Stomach (tissue), 8 donors: ENCODE measurements at regions not wholly inside any gene's neighbourhood (a gene's known extent, or its start where the extent isn't known, plus 50 kb on each side); places are given as distances from the start of the nearest gene placed in this dataset.

ENCODE experiments used
- DNase-seq, 2 donors: peaks; one replicate each; pipeline versions ENCODE4 v3.0.0 to v3.0.0-alpha.2; 2013 to 2019
- H3K27ac ChIP-seq, 5 donors: fragments of 200-600 bp in 4 of 5; sonication (generic) in 4 of 5; one replicate each; pipeline ENCODE4 v1.5.1; 2013 to 2019; ENCODE audit warnings: mild to moderate bottlenecking in 1 of 5, moderate library complexity in 1 of 5
- H3K27me3 ChIP-seq, 3 donors: fragments of 200-600 bp; sonication (generic); one replicate each; pipeline ENCODE4 v1.5.1; 2017 to 2019; ENCODE audit warnings: mixed run types in 1 of 3
- H3K36me3 ChIP-seq, 4 donors: fragments of 200-600 bp; sonication (generic); 1 replicate in 3 of 4; 2 replicates in 1 of 4; pipeline ENCODE4 v1.5.1; 2016 to 2019
- H3K4me1 ChIP-seq, 4 donors: fragments of 200-600 bp; sonication (generic); one replicate each; pipeline ENCODE4 v1.5.1; 2016 to 2019
- H3K4me3 ChIP-seq, 4 donors: fragments of 200-600 bp; sonication (generic) in 3 of 4; one replicate each; pipeline ENCODE4 v1.5.1; 2016 to 2019; ENCODE audit warnings: mild to moderate bottlenecking in 1 of 4
- H3K9me3 ChIP-seq, 4 donors: fragments of 200-600 bp; sonication (generic); one replicate each; pipeline ENCODE4 v1.5.1; 2016 to 2019
- CTCF ChIP-seq, 7 experiments: fragments of 450-650 bp in 4 of 7; fragments of 200-600 bp in 3 of 7; sonication (generic) in 3 of 7; IDR thresholded peaks; one replicate each; pipeline ENCODE4 v1.5.1; 2016 to 2019; ENCODE audit warnings: antibody characterized with exemption in 7 of 7, control low read depth in 2 of 7, mild to moderate bottlenecking in 1 of 7
- EP300 ChIP-seq: sonication (generic); formaldehyde crosslinking; IDR thresholded peaks from one replicate; pipeline ENCODE4 v1.6.1; 2017; ENCODE audit warnings: antibody characterized with exemption
- POLR2A ChIP-seq, 4 donors: fragments of 450-650 bp; IDR thresholded peaks; one replicate each; pipeline ENCODE4 v1.6.1; 2016; ENCODE audit warnings: antibody characterized with exemption in 4 of 4, control low read depth in 2 of 4, mild to moderate bottlenecking in 1 of 4, moderate library complexity in 1 of 4
- POLR2AphosphoS5 ChIP-seq, 3 donors: sonication (generic); formaldehyde crosslinking; IDR thresholded peaks; one replicate each; pipeline ENCODE4 v1.6.1; 2016; ENCODE audit warnings: antibody characterized with exemption in 3 of 3
- WGBS, 5 donors: extraction: QIAGEN DNeasy Blood & Tissue Kit in 3 of 5; methylation state at CpG; one replicate each; pipeline versions ENCODE4 v1.1.5 to v1.1.7; 2013 to 2018; 5-methylcytosine and 5-hydroxymethylcytosine counted together
- intact Hi-C: fragments of 100-400 bp; cut with DNase I; formaldehyde crosslinking; loops from one replicate; pipeline ENCODE4 v1.15.1; 2023; ENCODE audit warnings: low total_unique reads
- donor health status: healthy with polysubstance abuse.
- donor health status: Bipolar disorder and iron deficiency.
- donor health status: healthy.

GRCh38 chr10:45552476-45552875 is 120.1 kb downstream of the ZFAND4 start:
- peaks cover 0 to 10% (median 6%) of the 10 kb centered on the region in 4 donors for H3K36me3 ChIP-seq
- DNase-seq = no peak
- no peak overlapping the region for H3K4me3 ChIP-seq
- intact Hi-C loops = no loop called here
- TF ChIP-seq POLR2A (IDR thresholded peaks at IDR 0.05) (no peak), CTCF (IDR thresholded peaks at IDR 0.05) (no peak), POLR2AphosphoS5 (IDR thresholded peaks at IDR 0.05) (no peak), EP300 (no peak)
- H3K4me1 ChIP-seq = peaks cover 0 to 5% (median 2%) of the 10 kb centered on the region in 4 donors
- H3K9me3 ChIP-seq = no peaks in the 10 kb centered on the region
- H3K27ac ChIP-seq = no peak overlapping the region
- 91 to 95% (median 93%) methylated on average over 5 of the region's 5 CpGs for WGBS, 5 donors
- H3K27me3 ChIP-seq = no peaks in the 10 kb centered on the region

GRCh38 chr10:45550903-45551786 is 121.4 kb downstream of the ZFAND4 start:
- TF ChIP-seq POLR2A (IDR thresholded peaks at IDR 0.05) (no peak), EP300 (no peak), POLR2AphosphoS5 (IDR thresholded peaks at IDR 0.05) (no peak), CTCF (IDR thresholded peaks at IDR 0.05) (no peak)
- H3K27ac ChIP-seq = no peak overlapping the region
- H3K9me3 ChIP-seq = no peaks in the 10 kb centered on the region
- WGBS, 5 donors = 77 to 85% (median 81%) methylated on average over 3 of the region's 3 CpGs
- no peak overlapping the region for H3K4me3 ChIP-seq
- intact Hi-C loops = no loop called here
- no peaks in the 10 kb centered on the region for H3K27me3 ChIP-seq
- H3K36me3 ChIP-seq = peaks cover 0 to 14% (median 9%) of the 10 kb centered on the region in 4 donors
- H3K4me1 ChIP-seq = no peaks in the 10 kb centered on the region
- DNase-seq = no peak

- peaks cover 0 to 5% (median 0%) of the 10 kb centered on the region in 4 donors for H3K4me1 ChIP-seq
- H3K27ac ChIP-seq = no peak overlapping the region
- H3K9me3 ChIP-seq = peaks cover 0 to 2% (median 0%) of the 10 kb centered on the region in 4 donors
- TF ChIP-seq CTCF (IDR thresholded peaks at IDR 0.05) (no peak), POLR2AphosphoS5 (IDR thresholded peaks at IDR 0.05) (no peak), POLR2A (IDR thresholded peaks at IDR 0.05) (no peak)
- peaks cover 0 to 17% (median 10%) of the 10 kb centered on the region in 4 donors for H3K36me3 ChIP-seq
- intact Hi-C loops = no loop called here
- 89 to 94% (median 91%) methylated on average over 5 of the region's 5 CpGs for WGBS, 5 donors
- H3K4me3 ChIP-seq = no peak overlapping the region
- DNase-seq = no peak
- no peaks in the 10 kb centered on the region for H3K27me3 ChIP-seq
Measured at GRCh38 chr10:45548068-45548467, 124.5 kb downstream of the ZFAND4 start.

- H3K9me3 ChIP-seq = peaks cover 0 to 2% (median 0%) of the 10 kb centered on the region in 4 donors
- H3K36me3 ChIP-seq = peaks cover 0 to 17% (median 10%) of the 10 kb centered on the region in 4 donors
- no peak overlapping the region for H3K27ac ChIP-seq
- intact Hi-C loops = no loop called here
- no peak for TF ChIP-seq POLR2A (IDR thresholded peaks at IDR 0.05)
- TF ChIP-seq CTCF (IDR thresholded peaks at IDR 0.05) = no peak
- DNase-seq = no peak
- H3K4me3 ChIP-seq = no peak overlapping the region
- no peaks in the 10 kb centered on the region for H3K27me3 ChIP-seq
- peaks cover 0 to 5% (median 0%) of the 10 kb centered on the region in 4 donors for H3K4me1 ChIP-seq
- 84 to 94% (median 88%) methylated on average over 2 of the region's 2 CpGs for WGBS, 5 donors
Measured at GRCh38 chr10:45547207-45547606, 125.4 kb downstream of the ZFAND4 start.
